ENCODE measurements at regions not wholly inside any gene's neighbourhood (a gene's known extent, or its start where the extent isn't known, plus 50 kb on each side); places are given as distances from the start of the nearest gene placed in this dataset.

- TF ChIP-seq CTCF (IDR thresholded peaks at IDR 0.05) (no peak), EZH2 (IDR thresholded peaks at IDR 0.05; ENCODE audit: borderline replicate concordance, insufficient read depth, low read depth, low read length, poor library complexity, severe bottlenecking) (no peak)
These were observed 241.1 kb upstream of the DCN start for GRCh38 chr12:91423693-91424050.
